GM12878 (cell line): ENCODE measurements at regions not wholly inside any gene's neighbourhood (a gene's known extent, or its start where the extent isn't known, plus 50 kb on each side); places are given as distances from the start of the nearest gene placed in this dataset.

ENCODE experiments used
- ATAC-seq: fragments of 200-7000 bp; cut with Tn5 transposase; 3 replicates; pipeline ENCODE4 v1.9.1; 2020; ENCODE audit warnings: mild to moderate bottlenecking, moderate library complexity
- BruUV-seq: library from RNA; stranded (reverse); fragments of 400-500 nt; replicated peaks from 2 replicates; lab custom pipeline; 2021; lab: Mats Ljungman, UMichigan
- CTCF ChIA-PET: fragments of 300-600 bp; sonication (Branson Sonifier 250); formaldehyde crosslinking; extraction: SDS; loops from one replicate; lab custom pipeline; 2021; ENCODE audit warnings: inconsistent platforms; lab: Yijun Ruan, JAX
- POLR2A ChIA-PET: fragments of 350-600 bp; formaldehyde crosslinking; extraction: SDS; loops from one replicate; lab custom pipeline; 2021; ENCODE audit warnings: inconsistent platforms; lab: Charles Lee
- RAD21 ChIA-PET: fragments of 300-600 bp; sonication (Branson Sonifier 250); formaldehyde crosslinking; loops from one replicate; lab custom pipeline; 2023; ENCODE audit warnings: antibody characterized with exemption; ENCODE audit not compliant: unreplicated experiment; lab: Charles Lee
- SMC1A ChIA-PET: fragments of 300-600 bp; sonication (Branson Sonifier 250); formaldehyde crosslinking; loops from one replicate; lab custom pipeline; 2023; ENCODE audit not compliant: unreplicated experiment, uncharacterized antibody; lab: Charles Lee
- DNase-seq: peaks from one replicate; pipeline ENCODE4 v3.0.0-alpha.2; 2011; ENCODE audit warnings: low read depth, low spot score
- FAIRE-seq: peaks from 3 replicates; lab custom pipeline; 2011; peaks lifted over from hg19 to GRCh38; lab: Jason Lieb, UNC
- H2AFZ ChIP-seq: 2 replicates; pipeline ENCODE4 v1.6.0; 2011; ENCODE audit warnings: low read depth, low read length, control low read depth; ENCODE audit not compliant: control insufficient read depth
- H3K27ac ChIP-seq: 2 replicates; pipeline ENCODE4 v1.5.1; 2011; ENCODE audit warnings: control low read depth; ENCODE audit not compliant: control insufficient read depth, insufficient read depth
- H3K27me3 ChIP-seq, 2 experiments: replicated peaks in 1 of 2; 2 replicates each; pipeline versions ENCODE4 v1.6.0 to v1.6.1; 2011; ENCODE audit warnings: low read length in 1 of 2; ENCODE audit not compliant: control insufficient read depth in 2 of 2, insufficient read depth in 2 of 2
- H3K36me3 ChIP-seq, 2 experiments: 2 replicates each; pipeline ENCODE4 v1.5.1; 2011; ENCODE audit warnings: low read length in 1 of 2; ENCODE audit not compliant: control insufficient read depth in 2 of 2, insufficient read depth in 2 of 2
- H3K4me1 ChIP-seq: 2 replicates; pipeline ENCODE4 v1.6.1; 2011; ENCODE audit warnings: mild to moderate bottlenecking, low read length, moderate library complexity, mixed read lengths; ENCODE audit not compliant: control insufficient read depth, insufficient read depth
- H3K4me2 ChIP-seq: 2 replicates; pipeline ENCODE4 v1.6.0; 2011; ENCODE audit warnings: control low read depth; ENCODE audit not compliant: control insufficient read depth, insufficient read depth
- H3K4me3 ChIP-seq: fragments of 200-600 bp; sonication (generic); 2 replicates; pipeline ENCODE4 v1.5.1; 2016
- H3K79me2 ChIP-seq: 2 replicates; pipeline ENCODE4 v1.6.0; 2011; ENCODE audit warnings: low read length; ENCODE audit not compliant: control insufficient read depth, insufficient read depth
- H3K9ac ChIP-seq: 2 replicates; pipeline ENCODE4 v1.8.0; 2011; ENCODE audit warnings: low read length, control low read depth, mixed read lengths; ENCODE audit not compliant: control insufficient read depth, insufficient read depth
- H3K9me3 ChIP-seq: replicated peaks from 3 replicates; pipeline ENCODE4 v1.5.1; 2011; ENCODE audit warnings: mild to moderate bottlenecking, low read length; ENCODE audit not compliant: control insufficient read depth, insufficient read depth
- H4K20me1 ChIP-seq: 2 replicates; pipeline ENCODE4 v1.6.0; 2011; ENCODE audit not compliant: control insufficient read depth, insufficient read depth
- ASH2L ChIP-seq: fragments of 300-600, 200-600 bp; sonication (generic); IDR thresholded peaks from 2 replicates; pipeline ENCODE4 v1.6.1; 2017; ENCODE audit warnings: low read depth, mild to moderate bottlenecking, borderline replicate concordance
- CREM ChIP-seq: IDR thresholded peaks from 2 replicates; pipeline ENCODE4 v1.6.1; 2014; ENCODE audit warnings: antibody characterized with exemption, low read depth
- ETV6 ChIP-seq, 2 experiments: fragments of 450-650 bp in 1 of 2; IDR thresholded peaks in 1 of 2; conservative IDR thresholded peaks in 1 of 2; 2 replicates each; pipeline ENCODE4 v1.6.1; 2014; ENCODE audit warnings: antibody characterized with exemption in 1 of 2, borderline replicate concordance in 1 of 2, low read depth in 1 of 2, mild to moderate bottlenecking in 1 of 2, moderate library complexity in 1 of 2
- IKZF1 ChIP-seq: fragments of 450-650 bp; conservative IDR thresholded peaks from 2 replicates; pipeline ENCODE4 v1.6.1; 2017; ENCODE audit warnings: antibody characterized with exemption, mild to moderate bottlenecking
- MTA3 ChIP-seq: IDR thresholded peaks from 2 replicates; pipeline ENCODE4 v1.6.1; 2012; ENCODE audit warnings: low read length, inconsistent platforms, borderline replicate concordance
- NR2F1 ChIP-seq: fragments of 450-650 bp; conservative IDR thresholded peaks from 2 replicates; pipeline ENCODE4 v1.6.1; 2017; ENCODE audit warnings: mild to moderate bottlenecking
- PAX5 ChIP-seq: IDR thresholded peaks from 2 replicates; pipeline ENCODE4 v1.6.1; 2011; ENCODE audit warnings: low read depth, low read length, borderline replicate concordance
- RB1 ChIP-seq: fragments of 450-650 bp; formaldehyde crosslinking; IDR thresholded peaks from 2 replicates; pipeline ENCODE4 v1.6.1; 2017; ENCODE audit warnings: mild to moderate bottlenecking, borderline replicate concordance
- SMAD1 ChIP-seq: fragments of 450-650 bp; IDR thresholded peaks from 2 replicates; pipeline ENCODE4 v1.6.1; 2018; ENCODE audit warnings: mild to moderate bottlenecking, low read depth; ENCODE audit not compliant: partially characterized antibody
- SP1 ChIP-seq: IDR thresholded peaks from one replicate; pipeline ENCODE4 v1.6.1; 2011; ENCODE audit warnings: low read depth, low read length
- SREBF2 ChIP-seq: IDR thresholded peaks from 2 replicates; pipeline ENCODE4 v1.6.1; 2012; ENCODE audit warnings: mild to moderate bottlenecking, low read length
- ZNF207 ChIP-seq: fragments of 450-650 bp; IDR thresholded peaks from 2 replicates; pipeline ENCODE4 v1.6.1; 2014; ENCODE audit warnings: antibody characterized with exemption, mild to moderate bottlenecking, borderline replicate concordance
- in situ Hi-C: fragments of 300-500 bp; cut with MboI; formaldehyde crosslinking; loops from 9 replicates; pipeline ENCODE4 v1.14.3; 2018; ENCODE audit warnings: mixed read lengths
- intact Hi-C: fragments of 100-400 bp; cut with micrococcal nuclease; formaldehyde crosslinking; loops from one replicate; pipeline ENCODE4 v1.14.2; 2022; ENCODE audit not compliant: unreplicated experiment
- TF ChIP-seq, protein P1 (sequence below): IDR thresholded peaks from 2 replicates; pipeline ENCODE4 v1.6.1; 2011; ENCODE audit warnings: low read depth, mild to moderate bottlenecking, low read length, moderate library complexity, borderline replicate concordance; ENCODE audit errors: extremely low read depth
- TF ChIP-seq, protein P2 (sequence below): fragments of 450-650 bp; IDR thresholded peaks from 2 replicates; pipeline ENCODE4 v1.6.1; 2016; ENCODE audit warnings: mild to moderate bottlenecking, moderate library complexity, borderline replicate concordance
- TF ChIP-seq, protein P3 (sequence below): IDR thresholded peaks from 2 replicates; pipeline ENCODE4 v1.6.1; 2011; ENCODE audit warnings: mild to moderate bottlenecking, low read depth, low read length, moderate library complexity; ENCODE audit not compliant: insufficient replicate concordance
- TF ChIP-seq, protein P4 (sequence below): IDR thresholded peaks from 2 replicates; pipeline ENCODE4 v1.6.1; 2012; ENCODE audit warnings: low read depth, low read length, improper control_type of control experiment

DNA sequence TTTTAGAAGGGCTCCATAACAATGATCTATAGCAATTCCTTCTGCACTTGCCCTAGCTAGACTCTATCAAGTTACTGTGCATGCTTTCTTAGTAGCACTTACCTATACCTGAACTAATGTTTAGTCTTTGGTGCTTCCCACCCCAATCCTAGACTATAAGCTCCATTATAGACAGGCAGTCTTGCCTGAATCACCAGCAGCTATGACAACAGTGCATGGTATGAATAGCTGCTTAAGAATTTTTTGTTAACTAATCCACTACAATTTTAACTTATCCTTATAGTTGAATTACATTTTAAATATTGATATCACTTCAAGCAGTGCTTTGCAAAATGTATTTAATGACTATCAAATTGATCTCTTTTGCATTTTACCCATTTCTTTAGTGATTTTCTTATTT lies 164.3 kb downstream of the RPS12 start:
- intact Hi-C loops (no loop called here), in situ Hi-C loops (no loop called here)
- TF ChIP-seq SREBF2 (no peak), IKZF1 (no peak), MTA3 (no peak), ASH2L (no peak), ETV6 (conservative IDR thresholded peaks at IDR 0.05 in 1 of 2, IDR thresholded peaks at IDR 0.05 in 1 of 2; ENCODE audit: borderline replicate concordance in 1 of 2, low read depth in 1 of 2) (no peak), PAX5 (no peak), SP1 (no peak), ZNF207 (no peak), SMAD1 (no peak), NR2F1 (no peak), RB1 (no peak), CREM (no peak)
- TF ChIP-seq, protein P1, sequence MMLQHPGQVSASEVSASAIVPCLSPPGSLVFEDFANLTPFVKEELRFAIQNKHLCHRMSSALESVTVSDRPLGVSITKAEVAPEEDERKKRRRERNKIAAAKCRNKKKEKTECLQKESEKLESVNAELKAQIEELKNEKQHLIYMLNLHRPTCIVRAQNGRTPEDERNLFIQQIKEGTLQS, result no peak
- TF ChIP-seq, protein P2, sequence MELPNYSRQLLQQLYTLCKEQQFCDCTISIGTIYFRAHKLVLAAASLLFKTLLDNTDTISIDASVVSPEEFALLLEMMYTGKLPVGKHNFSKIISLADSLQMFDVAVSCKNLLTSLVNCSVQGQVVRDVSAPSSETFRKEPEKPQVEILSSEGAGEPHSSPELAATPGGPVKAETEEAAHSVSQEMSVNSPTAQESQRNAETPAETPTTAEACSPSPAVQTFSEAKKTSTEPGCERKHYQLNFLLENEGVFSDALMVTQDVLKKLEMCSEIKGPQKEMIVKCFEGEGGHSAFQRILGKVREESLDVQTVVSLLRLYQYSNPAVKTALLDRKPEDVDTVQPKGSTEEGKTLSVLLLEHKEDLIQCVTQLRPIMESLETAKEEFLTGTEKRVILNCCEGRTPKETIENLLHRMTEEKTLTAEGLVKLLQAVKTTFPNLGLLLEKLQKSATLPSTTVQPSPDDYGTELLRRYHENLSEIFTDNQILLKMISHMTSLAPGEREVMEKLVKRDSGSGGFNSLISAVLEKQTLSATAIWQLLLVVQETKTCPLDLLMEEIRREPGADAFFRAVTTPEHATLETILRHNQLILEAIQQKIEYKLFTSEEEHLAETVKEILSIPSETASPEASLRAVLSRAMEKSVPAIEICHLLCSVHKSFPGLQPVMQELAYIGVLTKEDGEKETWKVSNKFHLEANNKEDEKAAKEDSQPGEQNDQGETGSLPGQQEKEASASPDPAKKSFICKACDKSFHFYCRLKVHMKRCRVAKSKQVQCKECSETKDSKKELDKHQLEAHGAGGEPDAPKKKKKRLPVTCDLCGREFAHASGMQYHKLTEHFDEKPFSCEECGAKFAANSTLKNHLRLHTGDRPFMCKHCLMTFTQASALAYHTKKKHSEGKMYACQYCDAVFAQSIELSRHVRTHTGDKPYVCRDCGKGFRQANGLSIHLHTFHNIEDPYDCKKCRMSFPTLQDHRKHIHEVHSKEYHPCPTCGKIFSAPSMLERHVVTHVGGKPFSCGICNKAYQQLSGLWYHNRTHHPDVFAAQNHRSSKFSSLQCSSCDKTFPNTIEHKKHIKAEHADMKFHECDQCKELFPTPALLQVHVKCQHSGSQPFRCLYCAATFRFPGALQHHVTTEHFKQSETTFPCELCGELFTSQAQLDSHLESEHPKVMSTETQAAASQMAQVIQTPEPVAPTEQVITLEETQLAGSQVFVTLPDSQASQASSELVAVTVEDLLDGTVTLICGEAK, result no peak
- TF ChIP-seq, protein P3, sequence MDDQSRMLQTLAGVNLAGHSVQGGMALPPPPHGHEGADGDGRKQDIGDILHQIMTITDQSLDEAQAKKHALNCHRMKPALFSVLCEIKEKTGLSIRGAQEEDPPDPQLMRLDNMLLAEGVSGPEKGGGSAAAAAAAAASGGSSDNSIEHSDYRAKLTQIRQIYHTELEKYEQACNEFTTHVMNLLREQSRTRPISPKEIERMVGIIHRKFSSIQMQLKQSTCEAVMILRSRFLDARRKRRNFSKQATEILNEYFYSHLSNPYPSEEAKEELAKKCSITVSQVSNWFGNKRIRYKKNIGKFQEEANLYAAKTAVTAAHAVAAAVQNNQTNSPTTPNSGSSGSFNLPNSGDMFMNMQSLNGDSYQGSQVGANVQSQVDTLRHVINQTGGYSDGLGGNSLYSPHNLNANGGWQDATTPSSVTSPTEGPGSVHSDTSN, result no peak
- TF ChIP-seq, protein P4, sequence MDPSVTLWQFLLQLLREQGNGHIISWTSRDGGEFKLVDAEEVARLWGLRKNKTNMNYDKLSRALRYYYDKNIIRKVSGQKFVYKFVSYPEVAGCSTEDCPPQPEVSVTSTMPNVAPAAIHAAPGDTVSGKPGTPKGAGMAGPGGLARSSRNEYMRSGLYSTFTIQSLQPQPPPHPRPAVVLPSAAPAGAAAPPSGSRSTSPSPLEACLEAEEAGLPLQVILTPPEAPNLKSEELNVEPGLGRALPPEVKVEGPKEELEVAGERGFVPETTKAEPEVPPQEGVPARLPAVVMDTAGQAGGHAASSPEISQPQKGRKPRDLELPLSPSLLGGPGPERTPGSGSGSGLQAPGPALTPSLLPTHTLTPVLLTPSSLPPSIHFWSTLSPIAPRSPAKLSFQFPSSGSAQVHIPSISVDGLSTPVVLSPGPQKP, result no peak
- Histone ChIP-seq H3K9me3 (no peaks in the 10 kb centered on the region), H3K27ac (no peak overlapping the region), H3K79me2 (no peaks in the 10 kb centered on the region), H4K20me1 (no peaks in the 10 kb centered on the region), H3K4me2 (no peak overlapping the region), H3K4me3 (no peak overlapping the region), H2AFZ (no peak overlapping the region), H3K36me3 (no peaks in the 10 kb centered on the region), H3K9ac (no peak overlapping the region), H3K27me3 (no peaks in the 10 kb centered on the region), H3K4me1 (no peaks in the 10 kb centered on the region)
- ChIA-PET RAD21 (no interaction called here), SMC1A (no interaction called here), POLR2A (no interaction called here), CTCF (no interaction called here)
- BruUV-seq, result no TSS peak
- no peak for ATAC-seq
- no peak for DNase-seq
- FAIRE-seq, result no peak
